Upper lobe of left lung (tissue), 6 donors: ENCODE measurements at regions not wholly inside any gene's neighbourhood (a gene's known extent, or its start where the extent isn't known, plus 50 kb on each side); places are given as distances from the start of the nearest gene placed in this dataset.
A peak's percentile ranks its signal among the peaks of the same experiment; 100 is the strongest.

Experiments used
- ATAC-seq, 2 donors: fragments of 200-7000 bp; cut with Tn5 transposase; one replicate each; pipeline ENCODE4 v1.9.1; 2022; ENCODE audit warnings: mild to moderate bottlenecking in 2 of 2, moderate library complexity in 2 of 2; ENCODE audit not compliant: low FRiP score in 2 of 2
- DNase-seq, 2 donors: peaks; one replicate each; pipeline ENCODE4 v3.0.0-alpha.2; 2019 to 2020
- H3K27ac ChIP-seq, 4 donors: fragments of 200-600 bp; sonication (generic); one replicate each; pipeline ENCODE4 v1.5.1; 2016 to 2019
- H3K27me3 ChIP-seq, 4 donors: fragments of 200-600 bp; sonication (generic); one replicate each; pipeline ENCODE4 v1.5.1; 2017 to 2019
- H3K36me3 ChIP-seq, 4 donors: fragments of 200-600 bp; sonication (generic); one replicate each; pipeline ENCODE4 v1.5.1; 2016 to 2019
- H3K4me1 ChIP-seq, 4 donors: fragments of 200-600 bp; sonication (generic); one replicate each; pipeline ENCODE4 v1.5.1; 2018 to 2019
- H3K4me3 ChIP-seq, 4 donors: fragments of 200-600 bp; sonication (generic); one replicate each; pipeline ENCODE4 v1.5.1; 2017 to 2019; ENCODE audit warnings: mild to moderate bottlenecking in 2 of 4, moderate library complexity in 1 of 4
- H3K9me3 ChIP-seq, 4 donors: fragments of 200-600 bp; sonication (generic); one replicate each; pipeline ENCODE4 v1.5.1; 2018 to 2019
- EP300 ChIP-seq, 4 donors: sonication (generic); formaldehyde crosslinking; IDR thresholded peaks; one replicate each; pipeline ENCODE4 v1.5.1; 2017; ENCODE audit warnings: antibody characterized with exemption in 4 of 4, control low read depth in 2 of 4
- POLR2A ChIP-seq, 4 donors: fragments of 450-650 bp; IDR thresholded peaks; one replicate each; pipeline ENCODE4 v1.5.1; 2016 to 2017; ENCODE audit warnings: antibody characterized with exemption in 4 of 4, mild to moderate bottlenecking in 2 of 4
- POLR2AphosphoS5 ChIP-seq, 2 donors: sonication (generic); formaldehyde crosslinking; IDR thresholded peaks; one replicate each; pipeline ENCODE4 v1.5.1; 2017; ENCODE audit warnings: antibody characterized with exemption in 2 of 2
- WGBS, 2 donors: methylation state at CpG; one replicate each; pipeline ENCODE4 v1.1.5; 2017 to 2018; 5-methylcytosine and 5-hydroxymethylcytosine counted together
- TF ChIP-seq, protein P1 (sequence below), 6 experiments: fragments of 450-650 bp in 4 of 6; fragments of 200-600 bp in 2 of 6; sonication (generic) in 2 of 6; IDR thresholded peaks; one replicate each; pipeline ENCODE4 v1.5.1; 2016 to 2019; ENCODE audit warnings: antibody characterized with exemption in 6 of 6
- donor health status: DM: no; HTN: no; CAD: no; lungs with moderate emphysema.
- donor health status: DM: no; HTN: yes; CAD: no; lungs with severe emphysema.

DNA sequence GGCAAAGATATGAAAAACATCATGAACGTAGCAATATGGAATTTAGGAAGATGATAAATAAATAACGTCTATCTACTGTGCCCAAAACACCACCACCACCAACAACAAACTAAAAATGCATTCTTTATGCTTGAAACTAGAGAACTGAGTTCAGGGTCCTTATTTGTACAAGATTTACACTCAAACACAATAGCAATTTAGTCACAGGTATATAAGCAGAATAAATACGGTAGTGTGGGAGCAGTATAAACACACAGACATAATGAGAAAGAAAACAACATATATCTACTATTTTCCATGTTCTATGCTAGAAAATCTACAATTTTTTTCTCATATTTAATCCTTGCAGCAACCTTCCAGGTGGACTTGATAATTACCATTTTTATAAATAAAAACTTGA, 64.3 kb downstream of the ARL4A start:
- Histone ChIP-seq H3K36me3 (no peaks in the 10 kb centered on the region), H3K9me3 (no peaks in the 10 kb centered on the region), H3K27me3 (no peaks in the 10 kb centered on the region), H3K4me1 (no peaks in the 10 kb centered on the region), H3K27ac (no peak overlapping the region), H3K4me3 (no peak overlapping the region)
- 87 to 91% methylated on average over 3 of the region's 3 CpGs for WGBS, 2 donors
- DNase-seq, result no peak
- ATAC-seq, result no peak
- TF ChIP-seq, protein P1, sequence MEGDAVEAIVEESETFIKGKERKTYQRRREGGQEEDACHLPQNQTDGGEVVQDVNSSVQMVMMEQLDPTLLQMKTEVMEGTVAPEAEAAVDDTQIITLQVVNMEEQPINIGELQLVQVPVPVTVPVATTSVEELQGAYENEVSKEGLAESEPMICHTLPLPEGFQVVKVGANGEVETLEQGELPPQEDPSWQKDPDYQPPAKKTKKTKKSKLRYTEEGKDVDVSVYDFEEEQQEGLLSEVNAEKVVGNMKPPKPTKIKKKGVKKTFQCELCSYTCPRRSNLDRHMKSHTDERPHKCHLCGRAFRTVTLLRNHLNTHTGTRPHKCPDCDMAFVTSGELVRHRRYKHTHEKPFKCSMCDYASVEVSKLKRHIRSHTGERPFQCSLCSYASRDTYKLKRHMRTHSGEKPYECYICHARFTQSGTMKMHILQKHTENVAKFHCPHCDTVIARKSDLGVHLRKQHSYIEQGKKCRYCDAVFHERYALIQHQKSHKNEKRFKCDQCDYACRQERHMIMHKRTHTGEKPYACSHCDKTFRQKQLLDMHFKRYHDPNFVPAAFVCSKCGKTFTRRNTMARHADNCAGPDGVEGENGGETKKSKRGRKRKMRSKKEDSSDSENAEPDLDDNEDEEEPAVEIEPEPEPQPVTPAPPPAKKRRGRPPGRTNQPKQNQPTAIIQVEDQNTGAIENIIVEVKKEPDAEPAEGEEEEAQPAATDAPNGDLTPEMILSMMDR (IDR thresholded peaks at IDR 0.05), result no peak
- TF ChIP-seq POLR2A (IDR thresholded peaks at IDR 0.05), result no peak
- no peak for TF ChIP-seq EP300 (IDR thresholded peaks at IDR 0.05)
- TF ChIP-seq POLR2AphosphoS5 (IDR thresholded peaks at IDR 0.05), result no peak

GRCh38 chr7:12754179-12754578, 66.7 kb downstream of the ARL4A start:
- WGBS, 2 donors, result 80% methylated on average over 3 of the region's 3 CpGs
- no peaks in the 10 kb centered on the region for H3K27me3 ChIP-seq
- H3K4me3 ChIP-seq, result no peak overlapping the region
- H3K9me3 ChIP-seq, result no peaks in the 10 kb centered on the region
- TF ChIP-seq, protein P1 (IDR thresholded peaks at IDR 0.05), result no peak
- TF ChIP-seq EP300 (IDR thresholded peaks at IDR 0.05) (no peak), POLR2A (IDR thresholded peaks at IDR 0.05) (no peak), POLR2AphosphoS5 (IDR thresholded peaks at IDR 0.05) (no peak)
- H3K36me3 ChIP-seq, result no peaks in the 10 kb centered on the region
- no peak overlapping the region for H3K27ac ChIP-seq
- DNase-seq (no peak), ATAC-seq (no peak)
- no peaks in the 10 kb centered on the region for H3K4me1 ChIP-seq

DNA sequence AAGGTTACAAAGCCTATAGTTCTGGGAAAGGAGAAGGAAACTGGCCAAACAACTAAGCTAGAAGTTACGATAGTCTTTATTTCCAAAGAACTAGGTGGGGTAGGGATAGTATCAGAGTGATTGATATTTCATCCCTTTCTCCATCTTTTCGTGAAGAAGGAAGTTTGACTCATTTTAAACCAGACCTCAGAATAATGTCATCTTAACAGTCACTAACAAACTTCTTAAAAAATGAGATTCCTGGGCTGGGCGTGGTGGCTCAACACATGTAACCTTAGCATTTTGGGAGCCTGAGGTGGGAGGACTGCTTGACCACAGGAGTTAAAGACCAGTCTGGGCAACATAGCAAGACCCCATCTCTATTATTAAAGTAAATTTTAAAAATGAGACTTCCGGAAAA, 69.4 kb downstream of the ARL4A start:
- Histone ChIP-seq H3K4me1 (no peaks in the 10 kb centered on the region), H3K4me3 (no peak overlapping the region), H3K36me3 (no peaks in the 10 kb centered on the region), H3K27ac (no peak overlapping the region), H3K9me3 (no peaks in the 10 kb centered on the region), H3K27me3 (no peaks in the 10 kb centered on the region)
- ATAC-seq (peak in 1 of 2 donors; percentile 57), DNase-seq (no peak)
- 80 to 82% methylated on average over 4 of the region's 4 CpGs for WGBS, 2 donors
- TF ChIP-seq, protein P1 (IDR thresholded peaks at IDR 0.05), result no peak
- TF ChIP-seq EP300 (IDR thresholded peaks at IDR 0.05) (no peak), POLR2A (IDR thresholded peaks at IDR 0.05) (no peak), POLR2AphosphoS5 (IDR thresholded peaks at IDR 0.05) (no peak)

DNA sequence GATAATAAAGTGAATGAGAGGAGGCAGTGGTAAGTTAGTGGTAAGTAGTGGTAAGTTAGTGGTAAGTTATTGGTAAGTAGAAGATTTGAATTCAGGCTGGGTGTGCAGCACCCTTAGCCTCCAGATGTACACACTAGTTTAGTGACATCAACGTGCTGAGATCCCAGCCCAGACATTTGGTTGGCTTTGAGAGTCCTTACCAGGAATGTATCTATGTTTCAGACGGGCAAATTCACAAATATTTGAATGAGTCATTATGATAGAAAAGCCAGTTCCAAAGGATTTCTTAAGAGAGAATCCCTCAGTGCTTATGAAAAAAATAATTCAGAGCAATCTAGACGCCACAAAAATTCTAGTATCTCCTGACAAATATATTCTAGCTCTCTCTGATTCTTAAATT, 70.0 kb downstream of the ARL4A start:
- H3K4me3 ChIP-seq, result no peak overlapping the region
- no peaks in the 10 kb centered on the region for H3K27me3 ChIP-seq
- no peaks in the 10 kb centered on the region for H3K4me1 ChIP-seq
- no peaks in the 10 kb centered on the region for H3K9me3 ChIP-seq
- 56 to 59% methylated on average over 3 of the region's 3 CpGs for WGBS, 2 donors
- no peak overlapping the region for H3K27ac ChIP-seq
- no peak for DNase-seq
- TF ChIP-seq POLR2A (IDR thresholded peaks at IDR 0.05) (no peak), EP300 (IDR thresholded peaks at IDR 0.05) (no peak), POLR2AphosphoS5 (IDR thresholded peaks at IDR 0.05) (no peak)
- TF ChIP-seq, protein P1 (IDR thresholded peaks at IDR 0.05), result no peak
- no peaks in the 10 kb centered on the region for H3K36me3 ChIP-seq
- ATAC-seq, result peak in 1 of 2 donors; percentile 91

- Histone ChIP-seq H3K27ac (no peak overlapping the region), H3K9me3 (no peaks in the 10 kb centered on the region), H3K4me3 (no peak overlapping the region), H3K27me3 (no peaks in the 10 kb centered on the region), H3K36me3 (no peaks in the 10 kb centered on the region), H3K4me1 (no peaks in the 10 kb centered on the region)
- 48 to 55% methylated on average over 1 of the region's 1 CpG for WGBS, 2 donors
- DNase-seq, result no peak
- no peak for TF ChIP-seq POLR2AphosphoS5 (IDR thresholded peaks at IDR 0.05)
- TF ChIP-seq EP300 (IDR thresholded peaks at IDR 0.05), result no peak
- no peak for TF ChIP-seq POLR2A (IDR thresholded peaks at IDR 0.05)
- TF ChIP-seq, protein P1 (IDR thresholded peaks at IDR 0.05), result no peak
- ATAC-seq, result no peak
These were observed 71.7 kb downstream of the ARL4A start for GRCh38 chr7:12759151-12759550.
